ENCODE measurements at regions not wholly inside any gene's neighbourhood (a gene's known extent, or its start where the extent isn't known, plus 50 kb on each side); places are given as distances from the start of the nearest gene placed in this dataset.

- no peak for DNase-seq (ENCODE audit: low spot score)
- H3K4me3 Mint-ChIP-seq (ENCODE audit: unreplicated experiment) = no peak overlapping the region
Measured at GRCh38 chr2:136362676-136363390, 244.9 kb upstream of the CXCR4 start.

GRCh38 chr2:136361521-136361920 is 243.6 kb upstream of the CXCR4 start:
- TF ChIP-seq, protein P1, sequence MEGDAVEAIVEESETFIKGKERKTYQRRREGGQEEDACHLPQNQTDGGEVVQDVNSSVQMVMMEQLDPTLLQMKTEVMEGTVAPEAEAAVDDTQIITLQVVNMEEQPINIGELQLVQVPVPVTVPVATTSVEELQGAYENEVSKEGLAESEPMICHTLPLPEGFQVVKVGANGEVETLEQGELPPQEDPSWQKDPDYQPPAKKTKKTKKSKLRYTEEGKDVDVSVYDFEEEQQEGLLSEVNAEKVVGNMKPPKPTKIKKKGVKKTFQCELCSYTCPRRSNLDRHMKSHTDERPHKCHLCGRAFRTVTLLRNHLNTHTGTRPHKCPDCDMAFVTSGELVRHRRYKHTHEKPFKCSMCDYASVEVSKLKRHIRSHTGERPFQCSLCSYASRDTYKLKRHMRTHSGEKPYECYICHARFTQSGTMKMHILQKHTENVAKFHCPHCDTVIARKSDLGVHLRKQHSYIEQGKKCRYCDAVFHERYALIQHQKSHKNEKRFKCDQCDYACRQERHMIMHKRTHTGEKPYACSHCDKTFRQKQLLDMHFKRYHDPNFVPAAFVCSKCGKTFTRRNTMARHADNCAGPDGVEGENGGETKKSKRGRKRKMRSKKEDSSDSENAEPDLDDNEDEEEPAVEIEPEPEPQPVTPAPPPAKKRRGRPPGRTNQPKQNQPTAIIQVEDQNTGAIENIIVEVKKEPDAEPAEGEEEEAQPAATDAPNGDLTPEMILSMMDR (IDR thresholded peaks at IDR 0.05; ENCODE audit: unreplicated experiment) = no peak
- no peak overlapping the region for H3K27ac Mint-ChIP-seq (ENCODE audit: unreplicated experiment)
- H3K36me3 Mint-ChIP-seq (ENCODE audit: low read depth, unreplicated experiment) = no peaks in the 10 kb centered on the region
- H3K4me3 Mint-ChIP-seq (ENCODE audit: unreplicated experiment) = no peak overlapping the region
- H3K9me3 Mint-ChIP-seq (ENCODE audit: unreplicated experiment) = no peaks in the 10 kb centered on the region
- no peak for DNase-seq (ENCODE audit: low spot score)
- peaks cover 2% of the 10 kb centered on the region for H3K27me3 Mint-ChIP-seq (ENCODE audit: unreplicated experiment)
- no peaks in the 10 kb centered on the region for H3K4me1 Mint-ChIP-seq (ENCODE audit: unreplicated experiment)

More at GRCh38 chr2:136362676-136363390, 244.9 kb upstream of the CXCR4 start:
- peaks cover 2% of the 10 kb centered on the region for H3K27me3 Mint-ChIP-seq (ENCODE audit: unreplicated experiment)
- no peaks in the 10 kb centered on the region for H3K36me3 Mint-ChIP-seq (ENCODE audit: low read depth, unreplicated experiment)
- no peak overlapping the region for H3K27ac Mint-ChIP-seq (ENCODE audit: unreplicated experiment)
- no peaks in the 10 kb centered on the region for H3K4me1 Mint-ChIP-seq (ENCODE audit: unreplicated experiment)
- no peaks in the 10 kb centered on the region for H3K9me3 Mint-ChIP-seq (ENCODE audit: unreplicated experiment)
- TF ChIP-seq, protein P1 (IDR thresholded peaks at IDR 0.05; ENCODE audit: unreplicated experiment) = no peak

- TF ChIP-seq, protein P1 (IDR thresholded peaks at IDR 0.05; ENCODE audit: unreplicated experiment) = no peak
- no peak overlapping the region for H3K27ac Mint-ChIP-seq (ENCODE audit: unreplicated experiment)
- no peak for DNase-seq (ENCODE audit: low spot score)
- no peaks in the 10 kb centered on the region for H3K9me3 Mint-ChIP-seq (ENCODE audit: unreplicated experiment)
- H3K36me3 Mint-ChIP-seq (ENCODE audit: low read depth, unreplicated experiment) = no peaks in the 10 kb centered on the region
- peaks cover 2% of the 10 kb centered on the region for H3K27me3 Mint-ChIP-seq (ENCODE audit: unreplicated experiment)
- no peaks in the 10 kb centered on the region for H3K4me1 Mint-ChIP-seq (ENCODE audit: unreplicated experiment)
- H3K4me3 Mint-ChIP-seq (ENCODE audit: unreplicated experiment) = no peak overlapping the region
Measured at GRCh38 chr2:136360790-136361189, 242.8 kb upstream of the CXCR4 start.

- H3K36me3 Mint-ChIP-seq (ENCODE audit: low read depth, unreplicated experiment) = no peaks in the 10 kb centered on the region
- peaks cover 2% of the 10 kb centered on the region for H3K4me1 Mint-ChIP-seq (ENCODE audit: unreplicated experiment)
- no peaks in the 10 kb centered on the region for H3K9me3 Mint-ChIP-seq (ENCODE audit: unreplicated experiment)
- H3K4me3 Mint-ChIP-seq (ENCODE audit: unreplicated experiment) = no peak overlapping the region
- H3K27me3 Mint-ChIP-seq (ENCODE audit: unreplicated experiment) = peaks cover 2% of the 10 kb centered on the region
- no peak overlapping the region for H3K27ac Mint-ChIP-seq (ENCODE audit: unreplicated experiment)
- no peak for DNase-seq (ENCODE audit: low spot score)
- TF ChIP-seq, protein P1 (IDR thresholded peaks at IDR 0.05; ENCODE audit: unreplicated experiment) = no peak
Measured at GRCh38 chr2:136359121-136359965, 241.4 kb upstream of the CXCR4 start.

- H3K36me3 Mint-ChIP-seq (ENCODE audit: low read depth, unreplicated experiment) = no peaks in the 10 kb centered on the region
- H3K4me1 Mint-ChIP-seq (ENCODE audit: unreplicated experiment) = peaks cover 2% of the 10 kb centered on the region
- H3K4me3 Mint-ChIP-seq (ENCODE audit: unreplicated experiment) = no peak overlapping the region
- H3K27me3 Mint-ChIP-seq (ENCODE audit: unreplicated experiment) = peaks cover under 1% of the 10 kb centered on the region
- TF ChIP-seq, protein P1 (IDR thresholded peaks at IDR 0.05; ENCODE audit: unreplicated experiment) = no peak
- H3K9me3 Mint-ChIP-seq (ENCODE audit: unreplicated experiment) = no peaks in the 10 kb centered on the region
- no peak for DNase-seq (ENCODE audit: low spot score)
- no peak overlapping the region for H3K27ac Mint-ChIP-seq (ENCODE audit: unreplicated experiment)
Measured at GRCh38 chr2:136358576-136358975, 240.6 kb upstream of the CXCR4 start.

Data from endothelial cell (in vitro differentiated cells).